Activated gamma-delta T cell treated with Interleukin-2 at 50 U/mL for 16 hours (primary cell): ENCODE measurements at regions not wholly inside any gene's neighbourhood (a gene's known extent, or its start where the extent isn't known, plus 50 kb on each side); places are given as distances from the start of the nearest gene placed in this dataset.

Experiments
- DNase-seq: peaks from one replicate; pipeline ENCODE4 v3.0.0-alpha.2; 2020

GRCh38 chr5:174191850-174192655 lies 146.5 kb downstream of the NSG2 start:
- DNase-seq = no peak

- no peak for DNase-seq
Observed at GRCh38 chr5:174192901-174193300, 147.4 kb downstream of the NSG2 start.

- no peak for DNase-seq
Observed at GRCh38 chr5:174195517-174195916, 150.0 kb downstream of the NSG2 start.

GRCh38 chr5:174197929-174198328 lies 152.4 kb downstream of the NSG2 start:
- DNase-seq = no peak

- no peak for DNase-seq
Observed at GRCh38 chr5:174198541-174198940, 153.0 kb downstream of the NSG2 start.

GRCh38 chr5:174202996-174203395 lies 157.5 kb downstream of the NSG2 start:
- DNase-seq = no peak

GRCh38 chr5:174204535-174205313 lies 159.2 kb downstream of the NSG2 start:
- DNase-seq = no peak

- no peak for DNase-seq
Observed at GRCh38 chr5:174205939-174206338, 160.4 kb downstream of the NSG2 start.

- DNase-seq = no peak
Observed at GRCh38 chr5:174210596-174211276, 165.2 kb downstream of the NSG2 start.

GRCh38 chr5:174211277-174211626 lies 165.7 kb downstream of the NSG2 start:
- no peak for DNase-seq

GRCh38 chr5:174217527-174217926 lies 172.0 kb downstream of the NSG2 start:
- DNase-seq = no peak

- no peak for DNase-seq
Observed at GRCh38 chr5:174218162-174218561, 172.7 kb downstream of the NSG2 start.

GRCh38 chr5:174220417-174220816 lies 174.9 kb downstream of the NSG2 start:
- DNase-seq = no peak

- no peak for DNase-seq
Observed at GRCh38 chr5:174221436-174221835, 175.9 kb downstream of the NSG2 start.

- no peak for DNase-seq
Observed at GRCh38 chr5:174221946-174222345, 176.4 kb downstream of the NSG2 start.

GRCh38 chr5:174222891-174223290 lies 177.4 kb downstream of the NSG2 start:
- no peak for DNase-seq

- no peak for DNase-seq
Observed at GRCh38 chr5:174223355-174223754, 177.8 kb downstream of the NSG2 start.

- no peak for DNase-seq
Observed at GRCh38 chr5:174229068-174229467, 183.6 kb downstream of the NSG2 start.

GRCh38 chr5:174229514-174230370 lies 184.2 kb downstream of the NSG2 start:
- DNase-seq = no peak

- DNase-seq = no peak
Observed at GRCh38 chr5:174231956-174232487, 186.5 kb downstream of the NSG2 start.

- no peak for DNase-seq
Observed at GRCh38 chr5:174234388-174234787, 188.9 kb downstream of the NSG2 start.

GRCh38 chr5:174235221-174236011 lies 189.9 kb downstream of the NSG2 start:
- DNase-seq = no peak
